ENCODE measurements at regions not wholly inside any gene's neighbourhood (a gene's known extent, or its start where the extent isn't known, plus 50 kb on each side); places are given as distances from the start of the nearest gene placed in this dataset.

DNA sequence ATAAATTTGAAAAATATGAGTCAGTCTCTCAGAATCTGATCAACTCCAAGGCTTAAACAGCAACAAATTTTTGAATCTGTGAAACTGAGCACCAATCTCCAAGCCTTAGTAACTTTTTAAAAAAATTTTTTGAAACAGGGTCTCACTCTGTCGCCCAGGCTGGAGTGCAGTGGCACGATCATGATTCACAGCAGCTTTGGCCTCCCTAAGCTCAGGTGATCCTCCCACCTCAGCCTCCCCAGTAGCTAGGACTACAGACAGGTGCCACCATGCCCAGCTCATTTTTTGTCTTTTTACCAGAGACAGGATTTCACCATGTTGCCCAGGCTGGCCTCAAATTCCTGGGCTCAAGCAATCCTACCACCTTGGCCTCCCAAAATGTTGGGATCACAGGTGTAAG lies 207.9 kb upstream of the TCF21 start:
- Histone ChIP-seq H3K4me3 (no peak overlapping the region), H3K4me2 (no peak overlapping the region), H3K4me1 (no peaks in the 10 kb centered on the region), H3K27ac (no peak overlapping the region), H3K9me3 (no peaks in the 10 kb centered on the region)
- 100% methylated on average over 2 of the region's 2 CpGs for WGBS (ENCODE audit: missing lambda C conversion rate)
- ChIA-PET POLR2A (no interaction called here), CTCF (no interaction called here)
- DNase-seq (ENCODE audit: low read depth in 1 of 2, low spot score in 1 of 2) (no peak), FAIRE-seq (no peak), ATAC-seq (no peak)
- no peak for TF ChIP-seq FOXS1 (CRISPR knock-in tag; IDR thresholded peaks at IDR 0.05)
- TF ChIP-seq, protein P1, sequence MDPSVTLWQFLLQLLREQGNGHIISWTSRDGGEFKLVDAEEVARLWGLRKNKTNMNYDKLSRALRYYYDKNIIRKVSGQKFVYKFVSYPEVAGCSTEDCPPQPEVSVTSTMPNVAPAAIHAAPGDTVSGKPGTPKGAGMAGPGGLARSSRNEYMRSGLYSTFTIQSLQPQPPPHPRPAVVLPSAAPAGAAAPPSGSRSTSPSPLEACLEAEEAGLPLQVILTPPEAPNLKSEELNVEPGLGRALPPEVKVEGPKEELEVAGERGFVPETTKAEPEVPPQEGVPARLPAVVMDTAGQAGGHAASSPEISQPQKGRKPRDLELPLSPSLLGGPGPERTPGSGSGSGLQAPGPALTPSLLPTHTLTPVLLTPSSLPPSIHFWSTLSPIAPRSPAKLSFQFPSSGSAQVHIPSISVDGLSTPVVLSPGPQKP (IDR thresholded peaks at IDR 0.05; ENCODE audit: low read depth, low read length) = no peak
- no peak for TF ChIP-seq KDM5A (IDR thresholded peaks at IDR 0.05)
- TF ChIP-seq HOXB5 (CRISPR knock-in tag; IDR thresholded peaks at IDR 0.05) = no peak
- TF ChIP-seq, protein P2, sequence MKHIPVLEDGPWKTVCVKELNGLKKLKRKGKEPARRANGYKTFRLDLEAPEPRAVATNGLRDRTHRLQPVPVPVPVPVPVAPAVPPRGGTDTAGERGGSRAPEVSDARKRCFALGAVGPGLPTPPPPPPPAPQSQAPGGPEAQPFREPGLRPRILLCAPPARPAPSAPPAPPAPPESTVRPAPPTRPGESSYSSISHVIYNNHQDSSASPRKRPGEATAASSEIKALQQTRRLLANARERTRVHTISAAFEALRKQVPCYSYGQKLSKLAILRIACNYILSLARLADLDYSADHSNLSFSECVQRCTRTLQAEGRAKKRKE (CRISPR knock-in tag; IDR thresholded peaks at IDR 0.05; ENCODE audit: low read depth) = no peak
- TF ChIP-seq, protein P3, sequence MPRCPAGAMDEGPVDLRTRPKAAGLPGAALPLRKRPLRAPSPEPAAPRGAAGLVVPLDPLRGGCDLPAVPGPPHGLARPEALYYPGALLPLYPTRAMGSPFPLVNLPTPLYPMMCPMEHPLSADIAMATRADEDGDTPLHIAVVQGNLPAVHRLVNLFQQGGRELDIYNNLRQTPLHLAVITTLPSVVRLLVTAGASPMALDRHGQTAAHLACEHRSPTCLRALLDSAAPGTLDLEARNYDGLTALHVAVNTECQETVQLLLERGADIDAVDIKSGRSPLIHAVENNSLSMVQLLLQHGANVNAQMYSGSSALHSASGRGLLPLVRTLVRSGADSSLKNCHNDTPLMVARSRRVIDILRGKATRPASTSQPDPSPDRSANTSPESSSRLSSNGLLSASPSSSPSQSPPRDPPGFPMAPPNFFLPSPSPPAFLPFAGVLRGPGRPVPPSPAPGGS (IDR thresholded peaks at IDR 0.05) = no peak
- no peak for TF ChIP-seq NR3C1 (IDR thresholded peaks at IDR 0.05)
- no peak for TF ChIP-seq JUNB (IDR thresholded peaks at IDR 0.05)
- TF ChIP-seq HOXA7 (CRISPR knock-in tag; IDR thresholded peaks at IDR 0.05) = no peak
- no peak for TF ChIP-seq BHLHE40 (IDR thresholded peaks at IDR 0.05; ENCODE audit: low read depth, low read length)
- TF ChIP-seq NPAS2 (CRISPR knock-in tag; IDR thresholded peaks at IDR 0.05; ENCODE audit: borderline replicate concordance) = no peak
- no peak for TF ChIP-seq FOSL2 (IDR thresholded peaks at IDR 0.05)
- no peak for TF ChIP-seq FOSL2 (CRISPR knock-in tag; IDR thresholded peaks at IDR 0.05)
- TF ChIP-seq, protein P4, sequence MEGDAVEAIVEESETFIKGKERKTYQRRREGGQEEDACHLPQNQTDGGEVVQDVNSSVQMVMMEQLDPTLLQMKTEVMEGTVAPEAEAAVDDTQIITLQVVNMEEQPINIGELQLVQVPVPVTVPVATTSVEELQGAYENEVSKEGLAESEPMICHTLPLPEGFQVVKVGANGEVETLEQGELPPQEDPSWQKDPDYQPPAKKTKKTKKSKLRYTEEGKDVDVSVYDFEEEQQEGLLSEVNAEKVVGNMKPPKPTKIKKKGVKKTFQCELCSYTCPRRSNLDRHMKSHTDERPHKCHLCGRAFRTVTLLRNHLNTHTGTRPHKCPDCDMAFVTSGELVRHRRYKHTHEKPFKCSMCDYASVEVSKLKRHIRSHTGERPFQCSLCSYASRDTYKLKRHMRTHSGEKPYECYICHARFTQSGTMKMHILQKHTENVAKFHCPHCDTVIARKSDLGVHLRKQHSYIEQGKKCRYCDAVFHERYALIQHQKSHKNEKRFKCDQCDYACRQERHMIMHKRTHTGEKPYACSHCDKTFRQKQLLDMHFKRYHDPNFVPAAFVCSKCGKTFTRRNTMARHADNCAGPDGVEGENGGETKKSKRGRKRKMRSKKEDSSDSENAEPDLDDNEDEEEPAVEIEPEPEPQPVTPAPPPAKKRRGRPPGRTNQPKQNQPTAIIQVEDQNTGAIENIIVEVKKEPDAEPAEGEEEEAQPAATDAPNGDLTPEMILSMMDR (IDR thresholded peaks at IDR 0.05) = no peak
- TF ChIP-seq, protein P5, sequence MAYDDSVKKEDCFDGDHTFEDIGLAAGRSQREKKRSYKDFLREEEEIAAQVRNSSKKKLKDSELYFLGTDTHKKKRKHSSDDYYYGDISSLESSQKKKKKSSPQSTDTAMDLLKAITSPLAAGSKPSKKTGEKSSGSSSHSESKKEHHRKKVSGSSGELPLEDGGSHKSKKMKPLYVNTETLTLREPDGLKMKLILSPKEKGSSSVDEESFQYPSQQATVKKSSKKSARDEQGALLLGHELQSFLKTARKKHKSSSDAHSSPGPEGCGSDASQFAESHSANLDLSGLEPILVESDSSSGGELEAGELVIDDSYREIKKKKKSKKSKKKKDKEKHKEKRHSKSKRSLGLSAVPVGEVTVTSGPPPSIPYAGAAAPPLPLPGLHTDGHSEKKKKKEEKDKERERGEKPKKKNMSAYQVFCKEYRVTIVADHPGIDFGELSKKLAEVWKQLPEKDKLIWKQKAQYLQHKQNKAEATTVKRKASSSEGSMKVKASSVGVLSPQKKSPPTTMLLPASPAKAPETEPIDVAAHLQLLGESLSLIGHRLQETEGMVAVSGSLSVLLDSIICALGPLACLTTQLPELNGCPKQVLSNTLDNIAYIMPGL (CRISPR knock-in tag; IDR thresholded peaks at IDR 0.05; ENCODE audit: borderline replicate concordance) = no peak

DNA sequence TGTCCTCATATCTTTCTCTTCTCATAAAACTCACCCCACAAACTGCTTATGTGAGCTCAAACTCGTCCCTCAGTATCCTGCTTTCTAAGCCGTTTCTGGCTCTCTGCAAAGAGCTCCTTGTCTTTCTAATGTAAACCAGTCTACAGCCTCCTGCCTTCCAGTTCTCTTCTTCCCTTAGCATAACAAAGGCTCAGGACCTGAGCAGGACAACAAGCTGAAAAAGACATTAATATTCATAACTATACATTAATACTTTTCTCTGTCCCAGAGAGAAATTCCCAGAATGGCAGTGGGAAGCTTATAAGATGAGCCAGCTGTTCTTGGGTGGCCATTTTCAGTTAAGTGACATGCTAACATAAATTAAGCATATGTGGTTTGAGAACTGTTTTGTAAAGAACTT lies 207.0 kb upstream of the TCF21 start:
- TF ChIP-seq RARB (CRISPR knock-in tag; IDR thresholded peaks at IDR 0.05) = no peak
- no peak for TF ChIP-seq SMC3 (IDR thresholded peaks at IDR 0.05)
- TF ChIP-seq ZNF302 (CRISPR knock-in tag; IDR thresholded peaks at IDR 0.05) = no peak
- TF ChIP-seq, protein P6, sequence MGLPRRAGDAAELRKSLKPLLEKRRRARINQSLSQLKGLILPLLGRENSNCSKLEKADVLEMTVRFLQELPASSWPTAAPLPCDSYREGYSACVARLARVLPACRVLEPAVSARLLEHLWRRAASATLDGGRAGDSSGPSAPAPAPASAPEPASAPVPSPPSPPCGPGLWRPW (IDR thresholded peaks at IDR 0.05) = no peak
- no peak for TF ChIP-seq JUNB (IDR thresholded peaks at IDR 0.05)
- TF ChIP-seq RNF2 (IDR thresholded peaks at IDR 0.05; ENCODE audit: borderline replicate concordance, low read depth) = no peak
- TF ChIP-seq, protein P3 (IDR thresholded peaks at IDR 0.05) = no peak
- no peak for TF ChIP-seq KDM1A (IDR thresholded peaks at IDR 0.05; ENCODE audit: low read depth)
- TF ChIP-seq TFCP2L1 (CRISPR knock-in tag; IDR thresholded peaks at IDR 0.05) = no peak
- TF ChIP-seq NR3C1 (IDR thresholded peaks at IDR 0.05) = no peak
- TF ChIP-seq CHD2 (IDR thresholded peaks at IDR 0.05; ENCODE audit: low read length, partially characterized antibody) = no peak
- no peak for FAIRE-seq
- no peaks in the 10 kb centered on the region for H3K4me1 ChIP-seq
- H3K27ac ChIP-seq = no peak overlapping the region
- CTCF ChIA-PET = no interaction called here
- no peak for DNase-seq (ENCODE audit: low read depth in 1 of 2, low spot score in 1 of 2)
- WGBS (ENCODE audit: missing lambda C conversion rate) = 62% methylated on average over 2 of the region's 2 CpGs
- no peak for ATAC-seq
- H3K9me3 ChIP-seq = no peaks in the 10 kb centered on the region
- no peak overlapping the region for H3K4me2 ChIP-seq
- POLR2A ChIA-PET = no interaction called here
- no peak overlapping the region for H3K4me3 ChIP-seq

All from A549 (cell line).